ENCODE measurements at regions not wholly inside any gene's neighbourhood (a gene's known extent, or its start where the extent isn't known, plus 50 kb on each side); places are given as distances from the start of the nearest gene placed in this dataset.
A peak's percentile ranks its signal among the peaks of the same experiment; 100 is the strongest.

GRCh38 chr1:234776876-234777855 lies 167.2 kb upstream of the IRF2BP2 start:
- Histone ChIP-seq H3K4me3 (ENCODE audit: low read depth in 2 of 2, low read length in 1 of 2) (no peak overlapping the region), H3K79me2 (ENCODE audit: insufficient read depth) (no peaks in the 10 kb centered on the region), H4K20me1 (ENCODE audit: insufficient read depth) (no peaks in the 10 kb centered on the region), H3K9me2 (no peaks in the 10 kb centered on the region), H3K4me1 (ENCODE audit: control insufficient read depth in 1 of 2, insufficient read depth in 2 of 2, low read depth in 1 of 2, low read length in 1 of 2) (peaks cover 4 to 7% of the 10 kb centered on the region in 2 experiments; a peak in 3 of 4 replicates), H3K4me2 (no peak overlapping the region), H3K36me3 (replicated peaks in 1 of 2; ENCODE audit: control insufficient read depth in 1 of 2, insufficient read depth in 2 of 2, low read length in 1 of 2) (no peaks in the 10 kb centered on the region), H3K27me3 (ENCODE audit: insufficient read depth) (peaks cover 54% of the 10 kb centered on the region), H3K9ac (no peak overlapping the region), H3K27ac (ENCODE audit: low read depth in 2 of 2, low read length in 1 of 2) (no peak overlapping the region), H3F3A (replicated peaks; ENCODE audit: insufficient read depth) (no peaks in the 10 kb centered on the region), H2AFZ (ENCODE audit: low read depth) (no peak overlapping the region), H3K9me3 (no peaks in the 10 kb centered on the region)
- WGBS (ENCODE audit: low lambda C conversion rate) = 56% methylated on average over 14 of the region's 14 CpGs
- no peak for TF ChIP-seq NFIC (IDR thresholded peaks at IDR 0.05; ENCODE audit: borderline replicate concordance)
- TF ChIP-seq NRF1 (IDR thresholded peaks at IDR 0.05; ENCODE audit: low read depth, low read length) = 0 out of 2 replicates have a peak, but pooled peaks have one; percentile 3
- no peak for TF ChIP-seq RXRA (IDR thresholded peaks at IDR 0.05; ENCODE audit: borderline replicate concordance, low read depth)
- no peak for TF ChIP-seq GABPA (IDR thresholded peaks at IDR 0.05; ENCODE audit: low read depth)
- TF ChIP-seq JUND (IDR thresholded peaks at IDR 0.05) = no peak
- TF ChIP-seq RCOR1 (IDR thresholded peaks at IDR 0.05; ENCODE audit: low read length) = no peak
- no peak for DNase-seq
- POLR2A ChIA-PET = interaction anchor here (1.0 kb wide), 1 partner anchor 53 kb away, joined by 3 read pairs; no protein-coding TSS in a partner anchor
- CTCF ChIA-PET = interaction anchor here (0.6 kb wide), 1 partner anchor 172 kb away, joined by 5 read pairs; no protein-coding TSS in a partner anchor

- peaks cover 12 to 14% of the 10 kb centered on the region in 2 experiments for H3K4me1 ChIP-seq (ENCODE audit: control insufficient read depth in 1 of 2, insufficient read depth in 2 of 2, low read depth in 1 of 2, low read length in 1 of 2)
- WGBS (ENCODE audit: low lambda C conversion rate) = 74% methylated on average over 12 of the region's 12 CpGs
- H4K20me1 ChIP-seq (ENCODE audit: insufficient read depth) = no peaks in the 10 kb centered on the region
- CTCF ChIA-PET = no interaction called here
- no peak overlapping the region for H2AFZ ChIP-seq (ENCODE audit: low read depth)
- H3K9me2 ChIP-seq = no peaks in the 10 kb centered on the region
- no peaks in the 10 kb centered on the region for H3K9me3 ChIP-seq
- H3K79me2 ChIP-seq (ENCODE audit: insufficient read depth) = no peaks in the 10 kb centered on the region
- TF ChIP-seq ELF1 (IDR thresholded peaks at IDR 0.05) (no peak), MAX (IDR thresholded peaks at IDR 0.05; ENCODE audit: low read depth) (no peak), TEAD4 (IDR thresholded peaks at IDR 0.05; ENCODE audit: borderline replicate concordance, insufficient read depth) (no peak), GATA2 (CRISPR knock-in tag; IDR thresholded peaks at IDR 0.05) (no peak), ZBTB33 (IDR thresholded peaks at IDR 0.05; ENCODE audit: borderline replicate concordance, low read depth) (no peak), TCF12 (IDR thresholded peaks at IDR 0.05) (no peak)
- H3F3A ChIP-seq (replicated peaks; ENCODE audit: insufficient read depth) = no peaks in the 10 kb centered on the region
- no peak overlapping the region for H3K4me2 ChIP-seq
- POLR2A ChIA-PET = interaction anchor here (1.0 kb wide), 1 partner anchor 52 kb away, joined by 3 read pairs; no protein-coding TSS in a partner anchor
- DNase-seq = no peak
- H3K9ac ChIP-seq = no peak overlapping the region
- no peaks in the 10 kb centered on the region for H3K36me3 ChIP-seq (replicated peaks in 1 of 2; ENCODE audit: control insufficient read depth in 1 of 2, insufficient read depth in 2 of 2, low read length in 1 of 2)
- no peak overlapping the region for H3K27ac ChIP-seq (ENCODE audit: low read depth in 2 of 2, low read length in 1 of 2)
- no peak overlapping the region for H3K4me3 ChIP-seq (ENCODE audit: low read depth in 2 of 2, low read length in 1 of 2)
- peaks cover 46% of the 10 kb centered on the region for H3K27me3 ChIP-seq (ENCODE audit: insufficient read depth)
Observed at GRCh38 chr1:234776256-234776875, 166.4 kb upstream of the IRF2BP2 start.

Measured in SK-N-SH (cell line).